H1 (cell line): ENCODE measurements at regions not wholly inside any gene's neighbourhood (a gene's known extent, or its start where the extent isn't known, plus 50 kb on each side); places are given as distances from the start of the nearest gene placed in this dataset.
"Not testable (repeated sequence)": the region's sequence is repeated elsewhere in the genome, so short reads cannot be mapped to it uniquely, and the experiment has no call there.

Source experiments
- CTCF ChIA-PET: fragments of 300-600 bp; sonication (Branson Sonifier 250); formaldehyde crosslinking; loops from one replicate; lab custom pipeline; 2021; ENCODE audit not compliant: partially characterized antibody; lab: Charles Lee
- POLR2A ChIA-PET: fragments of 300-600 bp; sonication (Branson Sonifier 250); formaldehyde crosslinking; loops from one replicate; lab custom pipeline; 2021; ENCODE audit warnings: inconsistent platforms; ENCODE audit not compliant: partially characterized antibody; lab: Charles Lee
- DNase-seq, 2 experiments: peaks; one replicate each; pipeline versions ENCODE4 v3.0.0 to v3.0.0-alpha.2; 2010 to 2022; ENCODE audit warnings: low spot score in 2 of 2, low read depth in 1 of 2, mixed read lengths in 1 of 2
- FAIRE-seq: peaks from 2 replicates; lab custom pipeline; 2011; peaks lifted over from hg19 to GRCh38; lab: Jason Lieb, UNC
- H2AFZ ChIP-seq: 2 replicates; pipeline ENCODE4 v1.8.1; 2012; ENCODE audit warnings: low read length, inconsistent platforms
- H2AK5ac ChIP-seq: 2 replicates; pipeline ENCODE4 v1.6.1; 2013; ENCODE audit warnings: low read depth, low read length
- H2BK120ac ChIP-seq: replicated peaks from 2 replicates; pipeline ENCODE3; 2013; ENCODE audit warnings: low read depth, low read length, inconsistent platforms
- H2BK12ac ChIP-seq: 2 replicates; pipeline ENCODE4 v1.6.1; 2013; ENCODE audit warnings: low read depth, low read length
- H2BK15ac ChIP-seq: 2 replicates; pipeline ENCODE4 v1.6.1; 2013; ENCODE audit warnings: low read length
- H2BK20ac ChIP-seq: 2 replicates; pipeline ENCODE4 v1.6.1; 2013; ENCODE audit warnings: low read length
- H2BK5ac ChIP-seq: 2 replicates; pipeline ENCODE4 v1.6.1; 2013; ENCODE audit warnings: low read depth, low read length
- H3K14ac ChIP-seq: 2 replicates; pipeline ENCODE4 v1.6.1; 2013; ENCODE audit warnings: inconsistent platforms; ENCODE audit not compliant: insufficient read length
- H3K18ac ChIP-seq: 2 replicates; pipeline ENCODE4 v1.6.1; 2013; ENCODE audit warnings: low read length; ENCODE audit errors: extremely low read depth
- H3K23ac ChIP-seq: 2 replicates; pipeline ENCODE4 v1.6.1; 2013; ENCODE audit warnings: inconsistent platforms; ENCODE audit not compliant: insufficient read length
- H3K23me2 ChIP-seq: 2 replicates; pipeline ENCODE4 v1.6.1; 2013; ENCODE audit warnings: low read depth, low read length
- H3K27ac ChIP-seq: 2 replicates; pipeline ENCODE4 v1.6.1; 2011; ENCODE audit warnings: low read depth, low read length, inconsistent platforms
- H3K27me3 ChIP-seq, 4 experiments: replicated peaks in 1 of 4; 1 replicate in 1 of 4; 2 replicates in 3 of 4; pipeline versions ENCODE4 v1.6.1 to v1.8.1; 2011 to 2013; ENCODE audit warnings: low read length in 3 of 4, mild to moderate bottlenecking in 3 of 4, inconsistent platforms in 2 of 4, mixed read lengths in 2 of 4, moderate library complexity in 1 of 4; ENCODE audit not compliant: control insufficient read depth in 3 of 4, insufficient read depth in 3 of 4; ENCODE audit errors: extremely low read depth in 1 of 4
- H3K36me3 ChIP-seq, 4 experiments: 2 replicates each; pipeline versions ENCODE4 v1.6.1 to v1.8.1; 2011 to 2013; ENCODE audit warnings: mild to moderate bottlenecking in 4 of 4, low read length in 3 of 4, moderate library complexity in 2 of 4, control low read depth in 1 of 4, inconsistent platforms in 1 of 4; ENCODE audit not compliant: insufficient read depth in 4 of 4, control insufficient read depth in 2 of 4
- H3K4ac ChIP-seq: replicated peaks from 2 replicates; pipeline ENCODE3; 2013; ENCODE audit warnings: low read length, low read depth, mixed read lengths, inconsistent platforms; ENCODE audit not compliant: insufficient read length
- H3K4me1 ChIP-seq, 4 experiments: replicated peaks in 1 of 4; 1 replicate in 1 of 4; 2 replicates in 3 of 4; pipeline versions ENCODE4 v1.6.1 to v1.8.1; 2011 to 2013; ENCODE audit warnings: low read length in 3 of 4, inconsistent platforms in 2 of 4, mixed read lengths in 1 of 4; ENCODE audit not compliant: insufficient read depth in 4 of 4, control insufficient read depth in 3 of 4
- H3K4me2 ChIP-seq, 2 experiments: 2 replicates each; pipeline versions ENCODE4 v1.6.1 to v1.8.1; 2011 to 2013; ENCODE audit warnings: low read depth in 2 of 2, low read length in 2 of 2, control low read depth in 1 of 2, inconsistent platforms in 1 of 2, mild to moderate bottlenecking in 1 of 2; ENCODE audit not compliant: insufficient read depth in 1 of 2
- H3K4me3 ChIP-seq, 4 experiments: fragments of 200-600, 300-600 bp in 1 of 4; sonication (generic), shearing (Covaris generic), sonication (Bioruptor Twin) in 1 of 4; 2 replicates each; pipeline versions ENCODE4 v1.5.1 to v1.8.1; 2011 to 2016; ENCODE audit warnings: low read length in 4 of 4, low read depth in 3 of 4, control low read depth in 2 of 4, inconsistent platforms in 2 of 4, mild to moderate bottlenecking in 2 of 4, mixed read lengths in 1 of 4, moderate library complexity in 1 of 4; ENCODE audit not compliant: insufficient read depth in 2 of 4; ENCODE audit errors: extremely low read depth in 1 of 4
- H3K56ac ChIP-seq: replicated peaks from 2 replicates; pipeline ENCODE3; 2013; ENCODE audit warnings: low read depth, mild to moderate bottlenecking, mixed read lengths, low read length, inconsistent platforms; ENCODE audit not compliant: insufficient read length
- H3K79me1 ChIP-seq: 2 replicates; pipeline ENCODE4 v1.6.1; 2013; ENCODE audit warnings: low read depth, low read length, control low read depth
- H3K79me2 ChIP-seq, 2 experiments: 2 replicates each; pipeline versions ENCODE4 v1.6.1 to v1.8.1; 2012 to 2013; ENCODE audit warnings: low read length in 2 of 2, mild to moderate bottlenecking in 2 of 2, inconsistent platforms in 1 of 2; ENCODE audit not compliant: insufficient read depth in 2 of 2, control insufficient read depth in 1 of 2
- H3K9ac ChIP-seq, 4 experiments: replicated peaks in 1 of 4; 1 replicate in 1 of 4; 2 replicates in 3 of 4; pipeline versions ENCODE4 v1.6.1 to v1.8.1; 2011 to 2013; ENCODE audit warnings: low read depth in 3 of 4, low read length in 3 of 4, control low read depth in 2 of 4, mild to moderate bottlenecking in 2 of 4, moderate library complexity in 2 of 4, inconsistent platforms in 1 of 4; ENCODE audit errors: extremely low read depth in 1 of 4
- H3K9me3 ChIP-seq, 2 experiments: 2 replicates each; pipeline versions ENCODE4 v1.6.1 to v1.8.1; 2012 to 2013; ENCODE audit warnings: mild to moderate bottlenecking in 2 of 2, moderate library complexity in 2 of 2, control low read depth in 1 of 2, inconsistent platforms in 1 of 2, low read depth in 1 of 2, low read length in 1 of 2, mixed read lengths in 1 of 2; ENCODE audit not compliant: insufficient read depth in 2 of 2
- H4K20me1 ChIP-seq, 2 experiments: replicated peaks in 1 of 2; 2 replicates each; pipeline versions ENCODE3 to v1.8.1; 2011 to 2013; ENCODE audit warnings: inconsistent platforms in 2 of 2, low read length in 2 of 2, mild to moderate bottlenecking in 1 of 2; ENCODE audit not compliant: insufficient read depth in 2 of 2, control insufficient read depth in 1 of 2
- H4K5ac ChIP-seq: 2 replicates; pipeline ENCODE4 v1.6.1; 2013; ENCODE audit warnings: low read length, low read depth, mixed read lengths, inconsistent platforms; ENCODE audit not compliant: insufficient read length
- H4K8ac ChIP-seq: 2 replicates; pipeline ENCODE4 v1.8.0; 2013; ENCODE audit warnings: mild to moderate bottlenecking, moderate library complexity, low read length, inconsistent platforms; ENCODE audit not compliant: insufficient read depth; ENCODE audit errors: extremely low read depth
- H4K91ac ChIP-seq: replicated peaks from 2 replicates; pipeline ENCODE3; 2013; ENCODE audit warnings: low read length, mixed read lengths, inconsistent platforms; ENCODE audit not compliant: insufficient read length
- WGBS, 2 experiments: shearing (Covaris generic) in 1 of 2; methylation state at CpG; one replicate each; pipeline versions ENCODE4 v1.1.6 to v1.1.7; 2013 to 2015; ENCODE audit warnings: low lambda C conversion rate in 2 of 2, mixed read lengths in 2 of 2, inconsistent platforms in 1 of 2, low coverage in 1 of 2, missing lambda C conversion rate in 1 of 2; ENCODE audit not compliant: insufficient replicate concordance in 2 of 2, insufficient coverage in 1 of 2, insufficient read length in 1 of 2; ENCODE audit errors: extremely low coverage in 1 of 2, missing lambda C conversion rate in 1 of 2; 5-methylcytosine and 5-hydroxymethylcytosine counted together

DNA sequence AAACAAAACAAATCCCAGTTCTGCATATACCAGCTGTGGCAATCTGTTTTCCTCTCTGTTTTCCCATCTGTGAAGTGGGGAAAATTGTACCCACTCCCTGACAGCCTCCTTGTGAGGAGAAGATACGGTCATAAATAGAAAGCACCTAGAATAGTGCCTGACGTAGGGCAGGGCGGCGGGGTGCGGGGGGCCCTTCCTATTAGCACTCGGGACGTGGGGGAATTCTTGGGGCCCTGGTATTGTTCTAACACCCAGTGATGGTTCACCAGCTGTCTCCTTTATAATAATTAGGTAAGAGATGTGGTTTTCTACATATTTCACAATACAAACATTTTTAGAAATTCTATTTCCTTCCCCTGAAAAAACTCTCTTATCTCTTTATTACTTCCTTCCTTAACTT lies 93.4 kb downstream of the NSUN5 start:
- H2BK5ac ChIP-seq, H3K4me1 ChIP-seq, H3K4ac ChIP-seq, H4K8ac ChIP-seq, H3K27ac ChIP-seq, H3K4me3 ChIP-seq, H3K18ac ChIP-seq, H3K27me3 ChIP-seq, H2BK20ac ChIP-seq, H4K20me1 ChIP-seq, H4K91ac ChIP-seq, H2BK120ac ChIP-seq, H3K9me3 ChIP-seq, H2AFZ ChIP-seq, H3K36me3 ChIP-seq, CTCF ChIA-PET, POLR2A ChIA-PET, H2AK5ac ChIP-seq, H3K23ac ChIP-seq, H3K79me1 ChIP-seq, H4K5ac ChIP-seq, H3K14ac ChIP-seq, H3K56ac ChIP-seq, H3K79me2 ChIP-seq, DNase-seq, FAIRE-seq, H2BK15ac ChIP-seq, H3K9ac ChIP-seq, H3K4me2 ChIP-seq, H2BK12ac ChIP-seq, H3K23me2 ChIP-seq: not testable (repeated sequence)
- WGBS, 2 experiments, result no CpG with 5 or more reads among the region's 7 CpGs

DNA sequence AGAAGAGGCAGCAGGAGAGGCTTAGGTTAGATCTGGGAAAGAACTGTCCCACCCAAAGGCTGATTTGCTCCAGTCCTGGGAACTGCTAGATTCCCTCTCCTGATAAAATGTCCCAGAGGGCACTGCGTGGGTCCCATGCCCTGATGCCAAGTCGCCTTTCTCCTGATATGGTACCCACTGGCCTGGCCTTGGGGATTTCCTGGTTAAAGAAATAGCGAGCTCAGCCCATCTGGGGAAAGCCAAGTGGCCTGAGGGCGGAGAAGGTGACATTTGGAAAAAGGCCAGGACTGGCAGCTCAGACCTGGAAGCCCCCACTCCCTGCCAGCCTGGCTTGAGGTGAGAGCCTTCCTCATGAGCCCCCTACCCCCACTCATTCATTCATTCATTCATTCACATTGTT lies 94.2 kb downstream of the NSUN5 start:
- H3K4me1 ChIP-seq, H3K4ac ChIP-seq, H3K27ac ChIP-seq, POLR2A ChIA-PET, H2AFZ ChIP-seq, H2BK12ac ChIP-seq, DNase-seq, H3K9me3 ChIP-seq, FAIRE-seq, H3K4me2 ChIP-seq, H3K4me3 ChIP-seq, H3K23me2 ChIP-seq, H4K91ac ChIP-seq, H4K5ac ChIP-seq, H3K56ac ChIP-seq, H3K27me3 ChIP-seq, H2BK120ac ChIP-seq, H2BK15ac ChIP-seq, H2BK20ac ChIP-seq, H3K23ac ChIP-seq, H4K20me1 ChIP-seq, H3K79me2 ChIP-seq, H3K79me1 ChIP-seq, H3K18ac ChIP-seq, H2AK5ac ChIP-seq, H3K36me3 ChIP-seq, H3K14ac ChIP-seq, H4K8ac ChIP-seq, CTCF ChIA-PET, H2BK5ac ChIP-seq, H3K9ac ChIP-seq: not testable (repeated sequence)
- 89% methylated on average over 4 of the region's 4 CpGs; no CpG with 5 or more reads in 1 of the 2 experiments for whole genome bisulfite sequencing, 2 experiments
